SK-N-MC (cell line): ENCODE measurements at regions not wholly inside any gene's neighbourhood (a gene's known extent, or its start where the extent isn't known, plus 50 kb on each side); places are given as distances from the start of the nearest gene placed in this dataset.

Source experiments
- EZH2 ChIP-seq: fragments of 200-600 bp; sonication (generic); IDR thresholded peaks from one replicate; pipeline ENCODE4 v1.6.1; 2017; ENCODE audit warnings: antibody characterized with exemption
- FOXP2 ChIP-seq: optimal IDR thresholded peaks from 2 replicates; pipeline ENCODE3; 2011; ENCODE audit warnings: mild to moderate bottlenecking, moderate library complexity; ENCODE audit not compliant: insufficient read depth; ENCODE audit errors: extremely low read length, control extremely low read depth
- POLR2AphosphoS5 ChIP-seq: IDR thresholded peaks from 2 replicates; pipeline ENCODE4 v1.6.1; 2012; ENCODE audit warnings: mild to moderate bottlenecking, low read depth, low read length, borderline replicate concordance

- TF ChIP-seq POLR2AphosphoS5 (no peak), EZH2 (no peak), FOXP2 (no peak)
These were observed 1442.6 kb upstream of the B3GALT2 start for GRCh38 chr1:194629011-194629410.
